ENCODE measurements at regions not wholly inside any gene's neighbourhood (a gene's known extent, or its start where the extent isn't known, plus 50 kb on each side); places are given as distances from the start of the nearest gene placed in this dataset.

GRCh38 chr16:73355981-73356380 is 308.1 kb upstream of the ZFHX3 start:
- DNase-seq (ENCODE audit: low read depth): no peak

GRCh38 chr16:73354434-73354833 is 306.5 kb upstream of the ZFHX3 start:
- no peak for DNase-seq (ENCODE audit: low read depth)

GRCh38 chr16:73350707-73351452 is 303.0 kb upstream of the ZFHX3 start:
- DNase-seq (ENCODE audit: low read depth): no peak

- no peak for DNase-seq (ENCODE audit: low read depth)
Measured at GRCh38 chr16:73347500-73348375, 299.8 kb upstream of the ZFHX3 start.

- DNase-seq (ENCODE audit: low read depth): no peak
Measured at GRCh38 chr16:73339821-73340220, 291.9 kb upstream of the ZFHX3 start.

GRCh38 chr16:73337373-73338296 is 289.7 kb upstream of the ZFHX3 start:
- no peak for DNase-seq (ENCODE audit: low read depth)

GRCh38 chr16:73329358-73330286 is 281.7 kb upstream of the ZFHX3 start:
- DNase-seq (ENCODE audit: low read depth): no peak

GRCh38 chr16:73326770-73327470 is 279.0 kb upstream of the ZFHX3 start:
- no peak for DNase-seq (ENCODE audit: low read depth)

GRCh38 chr16:73326221-73326620 is 278.3 kb upstream of the ZFHX3 start:
- DNase-seq (ENCODE audit: low read depth): no peak

GRCh38 chr16:73323880-73324279 is 276.0 kb upstream of the ZFHX3 start:
- no peak for DNase-seq (ENCODE audit: low read depth)

GRCh38 chr16:73322856-73323255 is 274.9 kb upstream of the ZFHX3 start:
- DNase-seq (ENCODE audit: low read depth): no peak

GRCh38 chr16:73321853-73322252 is 273.9 kb upstream of the ZFHX3 start:
- no peak for DNase-seq (ENCODE audit: low read depth)

GRCh38 chr16:73319737-73320136 is 271.8 kb upstream of the ZFHX3 start:
- no peak for DNase-seq (ENCODE audit: low read depth)

GRCh38 chr16:73319261-73319660 is 271.3 kb upstream of the ZFHX3 start:
- no peak for DNase-seq (ENCODE audit: low read depth)

- DNase-seq (ENCODE audit: low read depth): no peak
Measured at GRCh38 chr16:73317321-73317857, 269.5 kb upstream of the ZFHX3 start.

- no peak for DNase-seq (ENCODE audit: low read depth)
Measured at GRCh38 chr16:73315645-73316044, 267.7 kb upstream of the ZFHX3 start.

- DNase-seq (ENCODE audit: low read depth): no peak
Measured at GRCh38 chr16:73313950-73314349, 266.0 kb upstream of the ZFHX3 start.

GRCh38 chr16:73311857-73312723 is 264.2 kb upstream of the ZFHX3 start:
- no peak for DNase-seq (ENCODE audit: low read depth)

- no peak for DNase-seq (ENCODE audit: low read depth)
Measured at GRCh38 chr16:73308771-73309170, 260.8 kb upstream of the ZFHX3 start.

Measured in renal cortical epithelial cell (primary cell).